ENCODE measurements at regions not wholly inside any gene's neighbourhood (a gene's known extent, or its start where the extent isn't known, plus 50 kb on each side); places are given as distances from the start of the nearest gene placed in this dataset.

DNA sequence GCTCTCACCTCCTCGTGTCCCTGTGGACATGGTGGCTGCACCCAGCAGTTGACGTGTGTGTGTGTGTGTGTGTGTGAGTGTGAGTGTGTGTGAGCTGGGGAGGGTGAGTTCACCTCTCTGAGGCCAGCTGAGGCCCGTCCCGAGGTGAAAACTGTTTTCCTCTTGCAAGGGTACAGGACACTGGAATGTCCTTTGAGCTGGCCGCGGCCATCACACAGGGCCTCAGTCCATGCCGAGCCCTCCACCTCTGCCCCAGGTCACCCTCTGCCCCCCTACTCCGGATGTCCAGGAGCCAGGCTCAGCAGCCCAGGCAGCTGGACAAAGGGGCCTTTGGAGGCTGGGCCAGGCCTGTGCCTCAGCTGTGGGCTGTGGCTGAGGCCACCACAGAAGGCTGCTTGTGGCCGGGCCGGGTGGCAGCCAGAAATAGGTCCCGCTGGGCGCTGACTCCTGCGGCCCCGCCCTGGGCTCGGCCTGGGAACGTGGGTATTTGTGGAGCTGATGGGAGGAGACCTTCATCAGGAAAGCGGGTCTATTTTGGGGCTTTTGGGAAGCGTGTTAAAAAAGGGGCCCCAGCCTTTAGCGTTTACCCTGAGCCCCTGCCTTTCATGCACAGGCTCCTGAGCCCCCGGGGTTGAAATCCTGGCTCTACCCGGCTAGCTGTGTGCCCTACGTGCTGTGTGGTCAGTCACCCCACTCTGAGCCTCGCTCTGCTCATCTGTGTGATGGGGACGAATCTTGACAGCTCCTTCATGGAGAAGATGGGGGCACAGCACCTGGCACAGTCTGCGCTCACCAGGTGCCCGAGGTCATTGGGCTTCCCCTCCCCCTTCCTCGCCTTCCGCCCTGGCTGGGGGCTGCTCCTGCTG, 75.1 kb upstream of the IER5L start:
- TF ChIP-seq GATA2 (IDR thresholded peaks at IDR 0.05; ENCODE audit: low read depth, low read length) (no peak), GATA3 (IDR thresholded peaks at IDR 0.05; ENCODE audit: low read depth, low read length) (no peak)

Measured in SH-SY5Y (cell line).